Keratinocyte (primary cell): ENCODE measurements at regions not wholly inside any gene's neighbourhood (a gene's known extent, or its start where the extent isn't known, plus 50 kb on each side); places are given as distances from the start of the nearest gene placed in this dataset.

Experiments
- DNase-seq: peaks from one replicate; pipeline ENCODE4 v3.0.0-alpha.2; 2011; ENCODE audit warnings: low read depth, missing footprints, low spot score
- FAIRE-seq: peaks from 2 replicates; lab custom pipeline; 2011; peaks lifted over from hg19 to GRCh38; lab: Jason Lieb, UNC
- H2AFZ ChIP-seq: 2 replicates; pipeline ENCODE4 v1.6.0; 2012; ENCODE audit warnings: low read length, control low read depth, inconsistent platforms; ENCODE audit not compliant: control insufficient read depth
- H3K27ac ChIP-seq: 2 replicates; pipeline ENCODE4 v1.5.1; 2011; ENCODE audit warnings: low read length; ENCODE audit not compliant: control insufficient read depth, insufficient read depth
- H3K27me3 ChIP-seq: 3 replicates; pipeline ENCODE4 v1.6.0; 2011; ENCODE audit warnings: low read length; ENCODE audit not compliant: control insufficient read depth, insufficient read depth; ENCODE audit errors: extremely low read depth
- H3K36me3 ChIP-seq, 2 experiments: 2 replicates in 1 of 2; 3 replicates in 1 of 2; pipeline ENCODE4 v1.5.1; 2011; ENCODE audit warnings: low read length in 2 of 2, mild to moderate bottlenecking in 1 of 2; ENCODE audit not compliant: control insufficient read depth in 2 of 2, insufficient read depth in 2 of 2; ENCODE audit errors: extremely low read depth in 1 of 2
- H3K4me1 ChIP-seq: 3 replicates; pipeline ENCODE4 v1.5.1; 2011; ENCODE audit warnings: low read length; ENCODE audit not compliant: control insufficient read depth, insufficient read depth; ENCODE audit errors: extremely low read depth
- H3K4me2 ChIP-seq: 3 replicates; pipeline ENCODE4 v1.6.0; 2011; ENCODE audit warnings: low read depth, low read length; ENCODE audit not compliant: control insufficient read depth, insufficient read depth; ENCODE audit errors: extremely low read depth
- H3K4me3 ChIP-seq, 3 experiments: fragments of 200-600 bp in 1 of 3; sonication (generic) in 1 of 3; 2 replicates in 2 of 3; 3 replicates in 1 of 3; pipeline ENCODE4 v1.5.1; 2011 to 2016; ENCODE audit warnings: low read length in 3 of 3, mild to moderate bottlenecking in 3 of 3, control low read depth in 2 of 3, inconsistent platforms in 1 of 3, low read depth in 1 of 3, mixed read lengths in 1 of 3, mixed run types in 1 of 3, moderate library complexity in 1 of 3; ENCODE audit not compliant: control insufficient read depth in 2 of 3, insufficient read depth in 2 of 3; ENCODE audit errors: extremely low read depth in 1 of 3
- H3K79me2 ChIP-seq: 2 replicates; pipeline ENCODE4 v1.6.0; 2012; ENCODE audit warnings: low read length; ENCODE audit not compliant: control insufficient read depth, insufficient read depth
- H3K9ac ChIP-seq: 3 replicates; pipeline ENCODE4 v1.6.0; 2011; ENCODE audit warnings: low read length; ENCODE audit not compliant: control insufficient read depth, insufficient read depth; ENCODE audit errors: extremely low read depth
- H3K9me1 ChIP-seq: 3 replicates; pipeline ENCODE4 v1.6.0; 2011; ENCODE audit warnings: low read length; ENCODE audit not compliant: control insufficient read depth, insufficient read depth; ENCODE audit errors: extremely low read depth
- H3K9me3 ChIP-seq: 2 replicates; pipeline ENCODE4 v1.5.1; 2012; ENCODE audit warnings: low read depth, low read length; ENCODE audit not compliant: control insufficient read depth
- H4K20me1 ChIP-seq: 3 replicates; pipeline ENCODE4 v1.6.0; 2011; ENCODE audit warnings: low read length; ENCODE audit not compliant: control insufficient read depth, insufficient read depth; ENCODE audit errors: extremely low read depth
- CTCF ChIP-seq, 3 experiments: IDR thresholded peaks in 1 of 3; conservative IDR thresholded peaks in 1 of 3; optimal IDR thresholded peaks in 1 of 3; 2 replicates in 2 of 3; 3 replicates in 1 of 3; pipeline versions ENCODE3 to v1.5.1; 2011; ENCODE audit warnings: low read length in 3 of 3, mild to moderate bottlenecking in 3 of 3, moderate library complexity in 2 of 3, control low read depth in 1 of 3, inconsistent platforms in 1 of 3; ENCODE audit not compliant: insufficient read depth in 2 of 3; ENCODE audit errors: extremely low read depth in 1 of 3
- EZH2 ChIP-seq: IDR thresholded peaks from one replicate; pipeline ENCODE4 v1.6.1; 2012; ENCODE audit warnings: inconsistent platforms, mild to moderate bottlenecking, low read length, moderate library complexity
- dilution Hi-C: fragments of 300-500 bp; cut with MboI; formaldehyde crosslinking; loops from one replicate; pipeline ENCODE4 v1.7.0; 2020; ENCODE audit warnings: low sequenced_read_pairs; ENCODE audit not compliant: extremely low pct_ligation_motif_present

GRCh38 chr3:101156787-101157345 is 163.5 kb downstream of the IMPG2 start:
- no peak overlapping the region for H3K9ac ChIP-seq
- DNase-seq (no peak), FAIRE-seq (no peak)
- no peaks in the 10 kb centered on the region for H3K79me2 ChIP-seq
- H3K27me3 ChIP-seq: no peaks in the 10 kb centered on the region
- no peak overlapping the region for H3K4me3 ChIP-seq
- H3K4me1 ChIP-seq: no peaks in the 10 kb centered on the region
- no peak overlapping the region for H3K27ac ChIP-seq
- TF ChIP-seq EZH2: no peak
- no peak for TF ChIP-seq CTCF (optimal IDR thresholded peaks at IDR 0.05 in 1 of 3, IDR thresholded peaks at IDR 0.05 in 1 of 3, conservative IDR thresholded peaks at IDR 0.05 in 1 of 3; ENCODE audit: extremely low read depth in 1 of 3, insufficient read depth in 2 of 3, low read length in 3 of 3)
- dilution Hi-C loops: no loop called here
- no peak overlapping the region for H2AFZ ChIP-seq
- no peak overlapping the region for H3K4me2 ChIP-seq
- no peaks in the 10 kb centered on the region for H3K9me1 ChIP-seq
- no peaks in the 10 kb centered on the region for H4K20me1 ChIP-seq
- H3K9me3 ChIP-seq: no peaks in the 10 kb centered on the region
- H3K36me3 ChIP-seq: no peaks in the 10 kb centered on the region

GRCh38 chr3:101155825-101156224 is 162.6 kb upstream of the ABI3BP start:
- Histone ChIP-seq H2AFZ (no peak overlapping the region), H3K27me3 (no peaks in the 10 kb centered on the region), H3K9me3 (no peaks in the 10 kb centered on the region), H3K9me1 (no peaks in the 10 kb centered on the region), H3K9ac (no peak overlapping the region), H4K20me1 (no peaks in the 10 kb centered on the region), H3K36me3 (no peaks in the 10 kb centered on the region), H3K27ac (no peak overlapping the region), H3K4me3 (no peak overlapping the region), H3K4me2 (no peak overlapping the region), H3K4me1 (no peaks in the 10 kb centered on the region), H3K79me2 (no peaks in the 10 kb centered on the region)
- dilution Hi-C loops: no loop called here
- DNase-seq: no peak
- no peak for FAIRE-seq
- no peak for TF ChIP-seq CTCF (optimal IDR thresholded peaks at IDR 0.05 in 1 of 3, IDR thresholded peaks at IDR 0.05 in 1 of 3, conservative IDR thresholded peaks at IDR 0.05 in 1 of 3; ENCODE audit: extremely low read depth in 1 of 3, insufficient read depth in 2 of 3, low read length in 3 of 3)
- no peak for TF ChIP-seq EZH2
